COLO668 (cell line): ENCODE measurements at regions not wholly inside any gene's neighbourhood (a gene's known extent, or its start where the extent isn't known, plus 50 kb on each side); places are given as distances from the start of the nearest gene placed in this dataset.

Source experiments
- DNase-seq: peaks from one replicate; lab custom pipeline; 2025; ENCODE audit not compliant: unreplicated experiment; lab: John Stamatoyannopoulos, UW

GRCh38 chr13:40186626-40187323 lies 479.7 kb downstream of the FOXO1 start:
- DNase-seq = no peak

- DNase-seq = no peak
Observed at GRCh38 chr13:40187324-40187795, 479.1 kb downstream of the FOXO1 start.

GRCh38 chr13:40187841-40188591 lies 478.4 kb downstream of the FOXO1 start:
- DNase-seq = no peak

- DNase-seq = no peak
Observed at GRCh38 chr13:40189426-40189825, 477.0 kb downstream of the FOXO1 start.

- DNase-seq = no peak
Observed at GRCh38 chr13:40189898-40190630, 476.4 kb downstream of the FOXO1 start.

- DNase-seq = no peak
Observed at GRCh38 chr13:40190641-40191100, 475.8 kb downstream of the FOXO1 start.

- no peak for DNase-seq
Observed at GRCh38 chr13:40191186-40191980, 475.1 kb downstream of the FOXO1 start.

- no peak for DNase-seq
Observed at GRCh38 chr13:40192452-40192851, 474.0 kb downstream of the FOXO1 start.

GRCh38 chr13:40192858-40193257 lies 473.6 kb downstream of the FOXO1 start:
- DNase-seq = no peak

GRCh38 chr13:40193286-40194223 lies 472.9 kb downstream of the FOXO1 start:
- DNase-seq = no peak

- no peak for DNase-seq
Observed at GRCh38 chr13:40194224-40194806, 472.1 kb downstream of the FOXO1 start.

GRCh38 chr13:40197049-40197448 lies 469.4 kb downstream of the FOXO1 start:
- DNase-seq = no peak

- no peak for DNase-seq
Observed at GRCh38 chr13:40197936-40198595, 468.4 kb downstream of the FOXO1 start.

GRCh38 chr13:40200273-40200978 lies 466.0 kb downstream of the FOXO1 start:
- DNase-seq = no peak

- no peak for DNase-seq
Observed at GRCh38 chr13:40204246-40204645, 462.2 kb downstream of the FOXO1 start.

- DNase-seq = no peak
Observed at GRCh38 chr13:40205771-40206240, 460.6 kb downstream of the FOXO1 start.

- DNase-seq = no peak
Observed at GRCh38 chr13:40206241-40207000, 460.0 kb downstream of the FOXO1 start.
